ENCODE measurements at regions not wholly inside any gene's neighbourhood (a gene's known extent, or its start where the extent isn't known, plus 50 kb on each side); places are given as distances from the start of the nearest gene placed in this dataset.

- TF ChIP-seq CTCF (IDR thresholded peaks at IDR 0.05) (no peak), POLR2AphosphoS5 (IDR thresholded peaks at IDR 0.05) (no peak), POLR2A (IDR thresholded peaks at IDR 0.05) (no peak), EP300 (IDR thresholded peaks at IDR 0.05) (no peak)
Measured at GRCh38 chr19:30684613-30685012, 312.4 kb downstream of the ZNF536 start.
